ENCODE measurements at regions not wholly inside any gene's neighbourhood (a gene's known extent, or its start where the extent isn't known, plus 50 kb on each side); places are given as distances from the start of the nearest gene placed in this dataset.

GRCh38 chr3:194244167-194244566 is 107.0 kb downstream of the CPN2 start:
- TF ChIP-seq POLR2AphosphoS5 (IDR thresholded peaks at IDR 0.05; ENCODE audit: low read depth, low read length) = no peak
- no peak for TF ChIP-seq POLR2A (IDR thresholded peaks at IDR 0.05; ENCODE audit: low read depth, low read length)
- no peak for TF ChIP-seq TAF1 (IDR thresholded peaks at IDR 0.05; ENCODE audit: borderline replicate concordance, low read depth, low read length)
